HCT116 (cell line): ENCODE measurements at regions not wholly inside any gene's neighbourhood (a gene's known extent, or its start where the extent isn't known, plus 50 kb on each side); places are given as distances from the start of the nearest gene placed in this dataset.

Experiments used
- ATAC-seq: fragments of 200-7000 bp; cut with Tn5 transposase; 2 replicates; pipeline ENCODE4 v1.9.1; 2020; ENCODE audit warnings: mild to moderate bottlenecking, moderate library complexity
- BruUV-seq: library from RNA; stranded (reverse); fragments of 400-500 nt; replicated peaks from 2 replicates; lab custom pipeline; 2021; lab: Mats Ljungman, UMichigan
- CTCF ChIA-PET: fragments of 300-600 bp; sonication (Branson Sonifier 250); formaldehyde crosslinking; loops from one replicate; lab custom pipeline; 2021; ENCODE audit warnings: antibody characterized with exemption; lab: Charles Lee
- POLR2A ChIA-PET: fragments of 300-600, 350-600 bp; sonication (Branson Sonifier 250); formaldehyde crosslinking; loops from one replicate; lab custom pipeline; 2021; ENCODE audit warnings: antibody characterized with exemption; lab: Charles Lee
- RAD21 ChIA-PET, 2 experiments: fragments of 300-600 bp; sonication (Branson Sonifier 250); formaldehyde crosslinking; loops; one replicate each; lab custom pipeline; 2023; ENCODE audit warnings: low total read pairs in 2 of 2; ENCODE audit not compliant: uncharacterized antibody in 2 of 2, unreplicated experiment in 2 of 2, low non-redundant PET in 1 of 2; lab: Charles Lee
- DNase-seq: peaks from one replicate; pipeline ENCODE4 v3.0.0-alpha.2; 2010; ENCODE audit warnings: low read depth, low spot score
- H2AFZ ChIP-seq: fragments of 200-600 bp; shearing (Covaris generic), sonication (generic); 2 replicates; pipeline ENCODE4 v1.6.1; 2017; ENCODE audit warnings: low read depth, mixed run types, mixed read lengths, antibody characterized with exemption, low read length; ENCODE audit not compliant: poor library complexity, severe bottlenecking
- H3K27ac ChIP-seq: 2 replicates; pipeline ENCODE4 v1.5.1; 2012; ENCODE audit warnings: low read depth, low read length
- H3K27me3 ChIP-seq: fragments of 200-600 bp; sonication (generic); 2 replicates; pipeline ENCODE4 v1.6.1; 2016; ENCODE audit warnings: mixed run types, low read length, mixed read lengths; ENCODE audit not compliant: insufficient read depth
- H3K36me3 ChIP-seq, 2 experiments: fragments of 200-500 bp in 1 of 2; fragments of 200-600 bp in 1 of 2; sonication (Bioruptor generic) in 1 of 2; sonication (generic) in 1 of 2; 2 replicates each; pipeline versions ENCODE4 v1.5.1 to v1.6.1; 2014 to 2016; ENCODE audit warnings: low read length in 2 of 2, inconsistent platforms in 1 of 2, mixed read lengths in 1 of 2, mixed run types in 1 of 2; ENCODE audit not compliant: insufficient read depth in 2 of 2, control insufficient read depth in 1 of 2
- H3K4me1 ChIP-seq, 2 experiments: fragments of 200-600 bp in 1 of 2; sonication (generic) in 1 of 2; 2 replicates each; pipeline versions ENCODE4 v1.5.1 to v1.6.1; 2012 to 2017; ENCODE audit warnings: low read length in 2 of 2, inconsistent platforms in 1 of 2, mild to moderate bottlenecking in 1 of 2, mixed read lengths in 1 of 2, mixed run types in 1 of 2, moderate library complexity in 1 of 2; ENCODE audit not compliant: insufficient read depth in 2 of 2, control insufficient read depth in 1 of 2
- H3K4me2 ChIP-seq: fragments of 200-600 bp; sonication (generic); 2 replicates; pipeline ENCODE4 v1.6.1; 2017; ENCODE audit warnings: mixed run types, low read length, mixed read lengths
- H3K4me3 ChIP-seq, 2 experiments: fragments of 200-600 bp in 1 of 2; sonication (generic) in 1 of 2; replicated peaks in 1 of 2; 2 replicates each; pipeline ENCODE4 v1.5.1; 2011 to 2016; ENCODE audit warnings: low read length in 2 of 2, control low read depth in 1 of 2, low read depth in 1 of 2, mild to moderate bottlenecking in 1 of 2, mixed read lengths in 1 of 2, mixed run types in 1 of 2
- H3K79me2 ChIP-seq: fragments of 200-600 bp; sonication (generic); 2 replicates; pipeline ENCODE4 v1.6.1; 2017; ENCODE audit warnings: mild to moderate bottlenecking, mixed run types, low read length, moderate library complexity, mixed read lengths; ENCODE audit not compliant: insufficient read depth
- H3K9ac ChIP-seq: fragments of 200-600 bp; sonication (generic); 2 replicates; pipeline ENCODE4 v1.6.1; 2016; ENCODE audit warnings: low read length, mixed read lengths
- H3K9me2 ChIP-seq: fragments of 200-600 bp; sonication (generic), shearing (Covaris generic); 2 replicates; pipeline ENCODE4 v1.6.1; 2017; ENCODE audit warnings: mixed run types, mild to moderate bottlenecking, moderate library complexity; ENCODE audit not compliant: insufficient read depth
- H3K9me3 ChIP-seq, 2 experiments: fragments of 200-500 bp in 1 of 2; fragments of 200-600 bp in 1 of 2; sonication (Bioruptor generic) in 1 of 2; sonication (generic) in 1 of 2; 2 replicates each; pipeline ENCODE4 v1.6.1; 2014 to 2017; ENCODE audit warnings: low read length in 2 of 2, mixed read lengths in 2 of 2, inconsistent platforms in 1 of 2, low read depth in 1 of 2, mild to moderate bottlenecking in 1 of 2, mixed run types in 1 of 2, moderate library complexity in 1 of 2; ENCODE audit not compliant: control insufficient read depth in 1 of 2, insufficient read depth in 1 of 2
- H4K20me1 ChIP-seq: fragments of 200-600 bp; sonication (generic), shearing (Covaris generic); 2 replicates; pipeline ENCODE4 v1.6.1; 2017; ENCODE audit warnings: mixed run types, mild to moderate bottlenecking, moderate library complexity; ENCODE audit not compliant: insufficient read depth
- ATF3 ChIP-seq: IDR thresholded peaks from 2 replicates; pipeline ENCODE4 v1.6.1; 2012
- CEBPB ChIP-seq: IDR thresholded peaks from 2 replicates; pipeline ENCODE4 v1.6.1; 2012; ENCODE audit warnings: low read depth
- CTCF ChIP-seq, 3 experiments: fragments of 200-600 bp in 1 of 3; sonication (generic) in 1 of 3; IDR thresholded peaks in 2 of 3; conservative IDR thresholded peaks in 1 of 3; 2 replicates each; pipeline ENCODE4 v1.5.1; 2012 to 2017; ENCODE audit warnings: low read depth in 2 of 3, low read length in 2 of 3, antibody characterized with exemption in 1 of 3, borderline replicate concordance in 1 of 3, control low read depth in 1 of 3, mild to moderate bottlenecking in 1 of 3, mixed read lengths in 1 of 3, mixed run types in 1 of 3, moderate library complexity in 1 of 3; ENCODE audit not compliant: insufficient read depth in 1 of 3
- EGR1 ChIP-seq: IDR thresholded peaks from 2 replicates; pipeline ENCODE4 v1.6.1; 2012; ENCODE audit warnings: low read depth
- EZH2 ChIP-seq: fragments of 200-600 bp; sonication (generic); IDR thresholded peaks from 2 replicates; pipeline ENCODE4 v1.6.1; 2017; ENCODE audit warnings: antibody characterized with exemption, mixed run types
- EZH2phosphoT487 ChIP-seq: fragments of 200-600 bp; IDR thresholded peaks from 2 replicates; pipeline ENCODE4 v1.6.1; 2018; ENCODE audit warnings: antibody characterized with exemption, borderline replicate concordance
- FOSL1 ChIP-seq: IDR thresholded peaks from 2 replicates; pipeline ENCODE4 v1.6.1; 2012; ENCODE audit warnings: low read depth
- JUND ChIP-seq: IDR thresholded peaks from 2 replicates; pipeline ENCODE4 v1.6.1; 2012
- POLR2A ChIP-seq: IDR thresholded peaks from 2 replicates; pipeline ENCODE4 v1.7.0; 2011; ENCODE audit warnings: borderline replicate concordance; ENCODE audit not compliant: insufficient read depth, insufficient read length; ENCODE audit errors: extremely low read depth
- POLR2AphosphoS5 ChIP-seq: IDR thresholded peaks from 2 replicates; pipeline ENCODE4 v1.6.1; 2011; ENCODE audit warnings: mild to moderate bottlenecking, low read depth, low read length, moderate library complexity
- SIN3A ChIP-seq: IDR thresholded peaks from 2 replicates; pipeline ENCODE4 v1.6.1; 2012; ENCODE audit warnings: low read depth
- SRF ChIP-seq: IDR thresholded peaks from 2 replicates; pipeline ENCODE4 v1.6.1; 2012; ENCODE audit warnings: low read depth
- TCF7L2 ChIP-seq: IDR thresholded peaks from 2 replicates; pipeline ENCODE4 v1.7.0; 2011; ENCODE audit warnings: borderline replicate concordance, inconsistent platforms; ENCODE audit not compliant: insufficient read depth, insufficient read length; ENCODE audit errors: extremely low read depth
- YY1 ChIP-seq: IDR thresholded peaks from 2 replicates; pipeline ENCODE4 v1.6.1; 2011; ENCODE audit warnings: low read length, low read depth, moderate library complexity, mild to moderate bottlenecking; ENCODE audit not compliant: insufficient replicate concordance; ENCODE audit errors: extremely low read depth
- ZBTB33 ChIP-seq: IDR thresholded peaks from 2 replicates; pipeline ENCODE4 v1.6.1; 2011; ENCODE audit warnings: mild to moderate bottlenecking, low read length, moderate library complexity; ENCODE audit not compliant: insufficient replicate concordance; ENCODE audit errors: extremely low read depth
- ZFX ChIP-seq: fragments of 450-650 bp; IDR thresholded peaks from 2 replicates; pipeline ENCODE4 v1.6.1; 2017
- ZNF274 ChIP-seq: fragments of 200-500 bp; sonication (Bioruptor generic); IDR thresholded peaks from 2 replicates; pipeline ENCODE4 v1.6.1; 2014; ENCODE audit warnings: mild to moderate bottlenecking, low read depth, low read length, inconsistent platforms
- intact Hi-C: fragments of 100-400 bp; cut with micrococcal nuclease; formaldehyde crosslinking; loops from 2 replicates; pipeline ENCODE4 v1.10.0; 2022
- TF ChIP-seq, protein P1 (sequence below): IDR thresholded peaks from 2 replicates; pipeline ENCODE4 v1.6.1; 2012

DNA sequence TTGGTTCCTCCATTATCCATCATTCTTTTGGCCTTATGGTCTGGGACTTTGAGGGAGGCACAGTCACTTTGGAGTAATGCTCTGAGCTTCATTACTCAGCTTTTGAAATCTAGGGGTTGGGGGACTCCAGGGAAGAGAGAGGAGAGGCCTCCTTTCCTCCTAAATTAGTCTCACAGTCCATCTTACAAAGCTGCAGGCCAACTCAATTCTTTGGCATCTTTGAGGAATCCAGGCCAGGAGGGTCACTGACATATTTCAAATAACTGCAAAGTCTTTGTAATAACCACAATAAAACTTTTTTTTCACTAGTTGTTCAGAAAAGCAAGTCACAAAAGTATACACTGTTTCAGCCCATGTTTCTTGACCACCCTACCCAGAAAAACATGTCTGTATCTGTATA, 73.3 kb upstream of the FAR1 start:
- TF ChIP-seq JUND (no peak), SIN3A (no peak), ATF3 (no peak), SRF (no peak), FOSL1 (no peak), POLR2A (no peak), EZH2 (no peak), ZFX (no peak), YY1 (no peak), POLR2AphosphoS5 (no peak), CTCF (IDR thresholded peaks at IDR 0.05 in 2 of 3, conservative IDR thresholded peaks at IDR 0.05 in 1 of 3; ENCODE audit: borderline replicate concordance in 1 of 3, insufficient read depth in 1 of 3, low read depth in 2 of 3, low read length in 2 of 3) (no peak), TCF7L2 (no peak), CEBPB (no peak), ZNF274 (no peak), ZBTB33 (no peak), EZH2phosphoT487 (no peak), EGR1 (no peak)
- TF ChIP-seq, protein P1, sequence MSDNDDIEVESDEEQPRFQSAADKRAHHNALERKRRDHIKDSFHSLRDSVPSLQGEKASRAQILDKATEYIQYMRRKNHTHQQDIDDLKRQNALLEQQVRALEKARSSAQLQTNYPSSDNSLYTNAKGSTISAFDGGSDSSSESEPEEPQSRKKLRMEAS: no peak
- ATAC-seq (no peak), DNase-seq (no peak)
- Histone ChIP-seq H3K9ac (no peak overlapping the region), H3K79me2 (no peaks in the 10 kb centered on the region), H4K20me1 (no peaks in the 10 kb centered on the region), H3K4me2 (no peak overlapping the region), H3K4me1 (no peaks in the 10 kb centered on the region), H3K9me3 (no peaks in the 10 kb centered on the region), H2AFZ (no peak overlapping the region), H3K27ac (no peak overlapping the region), H3K27me3 (no peaks in the 10 kb centered on the region), H3K9me2 (no peaks in the 10 kb centered on the region), H3K36me3 (no peaks in the 10 kb centered on the region), H3K4me3 (no peak overlapping the region)
- CTCF ChIA-PET: no interaction called here
- RAD21 ChIA-PET: no interaction called here
- BruUV-seq: no TSS peak
- intact Hi-C loops: no loop called here
- POLR2A ChIA-PET: no interaction called here
